Muscle layer of colon (tissue), 2 donors: ENCODE measurements at regions not wholly inside any gene's neighbourhood (a gene's known extent, or its start where the extent isn't known, plus 50 kb on each side); places are given as distances from the start of the nearest gene placed in this dataset.
"Not testable (repeated sequence)": the region's sequence is repeated elsewhere in the genome, so short reads cannot be mapped to it uniquely, and the experiment has no call there.

ENCODE experiments used
- H3K27ac ChIP-seq: one replicate; pipeline ENCODE4 v1.7.0; 2013; ENCODE audit warnings: low read depth, mild to moderate bottlenecking, low read length, moderate library complexity
- H3K27me3 ChIP-seq, 2 donors: one replicate each; pipeline ENCODE4 v1.7.0; 2013; ENCODE audit warnings: low read length in 2 of 2, mild to moderate bottlenecking in 2 of 2; ENCODE audit not compliant: insufficient read depth in 2 of 2, control insufficient read depth in 1 of 2
- H3K36me3 ChIP-seq: one replicate; pipeline ENCODE4 v1.7.0; 2013; ENCODE audit warnings: mild to moderate bottlenecking, low read length; ENCODE audit not compliant: insufficient read depth
- H3K4me1 ChIP-seq: one replicate; pipeline ENCODE4 v1.7.0; 2013; ENCODE audit warnings: mild to moderate bottlenecking, low read length; ENCODE audit not compliant: insufficient read depth
- H3K4me3 ChIP-seq, 2 donors: one replicate each; pipeline ENCODE4 v1.7.0; 2013; ENCODE audit warnings: low read length in 2 of 2, low read depth in 1 of 2, mild to moderate bottlenecking in 1 of 2, moderate library complexity in 1 of 2
- H3K9ac ChIP-seq: one replicate; pipeline ENCODE4 v1.7.0; 2013; ENCODE audit warnings: low read length
- H3K9me3 ChIP-seq: one replicate; pipeline ENCODE4 v1.7.0; 2013; ENCODE audit warnings: mild to moderate bottlenecking, low read length
- donor health status: abdominal sarcoma.
- donor health status: Adenocarcinoma of cecum.

- H3K4me3 ChIP-seq = no peak overlapping the region
- H3K27ac ChIP-seq = no peak overlapping the region
- no peaks in the 10 kb centered on the region for H3K36me3 ChIP-seq
- H3K27me3 ChIP-seq = no peaks in the 10 kb centered on the region
- no peaks in the 10 kb centered on the region for H3K4me1 ChIP-seq
- H3K9me3 ChIP-seq = no peaks in the 10 kb centered on the region
- no peak overlapping the region for H3K9ac ChIP-seq
These were observed 1183.0 kb downstream of the TECRL start for GRCh38 chr4:63226229-63226628.

- H3K4me1 ChIP-seq = no peaks in the 10 kb centered on the region
- H3K4me3 ChIP-seq = no peak overlapping the region
- H3K27ac ChIP-seq = no peak overlapping the region
- H3K9ac ChIP-seq = no peak overlapping the region
- no peaks in the 10 kb centered on the region for H3K9me3 ChIP-seq
- H3K36me3 ChIP-seq = no peaks in the 10 kb centered on the region
- no peaks in the 10 kb centered on the region for H3K27me3 ChIP-seq
These were observed 1186.8 kb downstream of the TECRL start for GRCh38 chr4:63222466-63222865.

- Histone ChIP-seq H3K36me3 (no peaks in the 10 kb centered on the region), H3K4me1 (no peaks in the 10 kb centered on the region)
These were observed 1187.8 kb downstream of the TECRL start for GRCh38 chr4:63221477-63221876.

DNA sequence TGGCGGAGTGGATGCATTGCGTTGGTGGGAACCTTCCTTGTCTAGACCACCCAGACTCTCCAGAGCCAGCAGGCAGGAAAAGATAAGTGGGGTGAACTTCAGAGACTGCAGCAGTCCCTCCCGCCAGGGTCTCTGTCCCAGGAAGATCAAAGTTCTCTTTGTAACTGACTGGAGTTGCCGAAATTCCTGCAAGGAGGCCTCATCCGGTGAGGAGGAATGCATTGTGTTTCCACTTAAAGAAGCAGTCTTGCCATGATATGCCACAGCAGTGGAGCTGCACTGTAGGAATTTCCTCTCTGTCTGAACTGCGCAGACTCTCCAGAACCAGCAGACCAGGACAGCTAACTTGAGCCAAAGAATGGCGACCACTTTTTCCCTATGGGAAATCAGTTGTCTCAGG is 1190.4 kb downstream of the TECRL start:
- no peaks in the 10 kb centered on the region for H3K9me3 ChIP-seq

More at GRCh38 chr4:63221477-63221876, 1187.8 kb downstream of the TECRL start:
- Histone ChIP-seq H3K9me3 (no peaks in the 10 kb centered on the region), H3K27me3 (no peaks in the 10 kb centered on the region), H3K4me3 (no peak overlapping the region), H3K27ac (no peak overlapping the region), H3K9ac (no peak overlapping the region)

GRCh38 chr4:63214076-63214475 is 1195.2 kb downstream of the TECRL start:
- Histone ChIP-seq H3K4me1 (no peaks in the 10 kb centered on the region), H3K27me3 (no peaks in the 10 kb centered on the region), H3K27ac (no peak overlapping the region), H3K9me3 (no peaks in the 10 kb centered on the region), H3K9ac (no peak overlapping the region), H3K4me3 (no peak overlapping the region), H3K36me3 (no peaks in the 10 kb centered on the region)

More for the DNA sequence above, 1190.4 kb downstream of the TECRL start:
- H3K27ac ChIP-seq = no peak overlapping the region
- H3K9ac ChIP-seq = no peak overlapping the region
- H3K27me3 ChIP-seq = no peaks in the 10 kb centered on the region
- no peaks in the 10 kb centered on the region for H3K4me1 ChIP-seq
- H3K4me3 ChIP-seq = no peak overlapping the region
- H3K36me3 ChIP-seq = no peaks in the 10 kb centered on the region

- no peaks in the 10 kb centered on the region for H3K4me1 ChIP-seq
- H3K9me3 ChIP-seq = no peaks in the 10 kb centered on the region
- no peak overlapping the region for H3K27ac ChIP-seq
- no peak overlapping the region for H3K4me3 ChIP-seq
- no peak overlapping the region for H3K9ac ChIP-seq
- H3K27me3 ChIP-seq = no peaks in the 10 kb centered on the region
- no peaks in the 10 kb centered on the region for H3K36me3 ChIP-seq
These were observed 1197.3 kb downstream of the TECRL start for GRCh38 chr4:63211776-63212479.

DNA sequence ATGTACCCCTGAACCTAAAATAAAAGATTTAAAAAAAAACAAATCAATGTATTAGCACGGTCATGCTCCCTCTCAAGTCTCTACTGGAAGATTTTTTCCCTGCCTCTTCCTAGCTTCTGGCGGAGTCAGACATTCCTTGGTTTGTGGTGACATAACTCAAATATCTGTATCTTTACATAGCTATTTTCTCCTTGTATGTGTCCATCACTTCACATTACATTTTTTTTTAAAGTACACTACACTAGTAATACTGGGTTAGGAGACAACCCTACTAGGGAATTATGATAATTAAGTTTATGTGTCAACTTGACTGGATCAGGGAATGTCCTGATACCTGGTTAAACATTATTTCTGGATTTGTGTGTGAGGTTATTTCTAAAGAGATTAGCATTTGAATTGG is 1197.9 kb downstream of the TECRL start:
- no peak overlapping the region for H3K4me3 ChIP-seq
- H3K36me3 ChIP-seq = no peaks in the 10 kb centered on the region
- H3K27ac ChIP-seq = no peak overlapping the region
- no peaks in the 10 kb centered on the region for H3K4me1 ChIP-seq
- H3K9ac ChIP-seq = no peak overlapping the region
- no peaks in the 10 kb centered on the region for H3K9me3 ChIP-seq
- H3K27me3 ChIP-seq = no peaks in the 10 kb centered on the region

DNA sequence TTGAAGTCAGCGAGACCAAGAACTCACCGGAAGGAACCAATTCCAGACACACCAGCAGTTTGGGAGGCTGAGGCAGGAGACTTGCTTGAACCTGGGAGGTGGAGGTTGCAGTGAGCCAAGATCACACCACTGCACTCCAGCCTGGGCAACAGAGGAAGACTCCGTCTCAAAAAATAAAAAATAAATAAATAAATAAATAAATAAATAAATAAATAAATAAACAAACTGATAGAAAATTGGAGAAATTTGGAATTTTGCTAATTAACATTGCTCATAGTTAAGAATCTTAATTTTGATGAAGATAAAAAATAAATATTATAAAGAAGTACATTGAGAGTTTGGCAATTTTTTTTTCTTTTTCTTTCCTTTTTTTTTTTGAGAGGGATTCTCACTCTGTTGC is 1216.2 kb downstream of the TECRL start:
- H3K27me3 ChIP-seq, H3K27ac ChIP-seq, H3K9ac ChIP-seq, H3K4me3 ChIP-seq, H3K9me3 ChIP-seq, H3K36me3 ChIP-seq, H3K4me1 ChIP-seq: not testable (repeated sequence)

DNA sequence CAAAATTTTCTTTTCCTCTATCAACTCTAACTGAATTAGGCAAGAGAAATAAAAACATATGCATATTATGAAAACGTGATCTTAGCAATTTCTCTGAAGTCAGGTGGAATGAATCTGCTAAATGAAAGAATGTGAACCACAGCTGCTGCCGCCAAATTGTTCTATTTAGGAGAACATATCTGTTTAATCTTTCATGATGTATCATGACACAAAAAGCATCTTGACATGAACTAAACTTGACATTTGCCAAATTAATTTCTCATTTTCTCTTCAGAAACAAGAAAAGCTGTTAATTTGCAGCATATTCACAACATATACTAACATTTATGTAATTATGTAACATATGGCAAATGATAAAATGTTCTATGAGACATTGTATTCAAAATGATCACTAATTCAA is 1237.9 kb downstream of the TECRL start:
- Histone ChIP-seq H3K4me1 (no peaks in the 10 kb centered on the region), H3K27ac (no peak overlapping the region), H3K9ac (no peak overlapping the region), H3K27me3 (no peaks in the 10 kb centered on the region), H3K36me3 (no peaks in the 10 kb centered on the region), H3K4me3 (no peak overlapping the region), H3K9me3 (no peaks in the 10 kb centered on the region)

DNA sequence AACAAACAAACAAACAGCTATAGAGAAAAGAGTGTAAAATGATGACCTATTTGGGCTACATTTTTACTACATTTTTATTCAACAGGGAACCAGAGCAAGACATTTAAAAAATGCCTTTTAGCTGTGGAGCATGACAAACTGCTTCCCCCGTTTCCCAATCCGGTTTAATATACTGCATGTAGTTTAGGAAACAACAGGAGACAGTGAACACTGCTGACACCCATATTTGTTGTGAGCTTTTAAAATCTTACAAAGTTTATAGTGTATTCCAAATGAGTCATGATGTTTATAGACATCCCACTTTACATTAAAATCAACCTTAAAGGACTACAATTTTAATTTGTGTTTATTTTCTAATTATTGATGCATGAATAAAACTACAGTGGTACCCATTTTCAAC is 1238.3 kb downstream of the TECRL start:
- no peak overlapping the region for H3K9ac ChIP-seq
- no peaks in the 10 kb centered on the region for H3K4me1 ChIP-seq
- H3K27me3 ChIP-seq = no peaks in the 10 kb centered on the region
- no peak overlapping the region for H3K27ac ChIP-seq
- no peaks in the 10 kb centered on the region for H3K36me3 ChIP-seq
- H3K4me3 ChIP-seq = no peak overlapping the region
- no peaks in the 10 kb centered on the region for H3K9me3 ChIP-seq

- Histone ChIP-seq H3K9ac (no peak overlapping the region), H3K27me3 (no peaks in the 10 kb centered on the region), H3K36me3 (no peaks in the 10 kb centered on the region), H3K27ac (no peak overlapping the region), H3K4me1 (no peaks in the 10 kb centered on the region), H3K4me3 (no peak overlapping the region), H3K9me3 (no peaks in the 10 kb centered on the region)
These were observed 1239.4 kb downstream of the TECRL start for GRCh38 chr4:63169836-63170235.

- Histone ChIP-seq H3K9me3 (no peaks in the 10 kb centered on the region), H3K4me1 (no peaks in the 10 kb centered on the region), H3K27ac (no peak overlapping the region)
These were observed 1253.7 kb downstream of the TECRL start for GRCh38 chr4:63155561-63155960.

More at GRCh38 chr4:63155561-63155960, 1253.7 kb downstream of the TECRL start:
- Histone ChIP-seq H3K27me3 (no peaks in the 10 kb centered on the region), H3K36me3 (no peaks in the 10 kb centered on the region), H3K4me3 (no peak overlapping the region), H3K9ac (no peak overlapping the region)
